ENCODE measurements at regions not wholly inside any gene's neighbourhood (a gene's known extent, or its start where the extent isn't known, plus 50 kb on each side); places are given as distances from the start of the nearest gene placed in this dataset.

DNA sequence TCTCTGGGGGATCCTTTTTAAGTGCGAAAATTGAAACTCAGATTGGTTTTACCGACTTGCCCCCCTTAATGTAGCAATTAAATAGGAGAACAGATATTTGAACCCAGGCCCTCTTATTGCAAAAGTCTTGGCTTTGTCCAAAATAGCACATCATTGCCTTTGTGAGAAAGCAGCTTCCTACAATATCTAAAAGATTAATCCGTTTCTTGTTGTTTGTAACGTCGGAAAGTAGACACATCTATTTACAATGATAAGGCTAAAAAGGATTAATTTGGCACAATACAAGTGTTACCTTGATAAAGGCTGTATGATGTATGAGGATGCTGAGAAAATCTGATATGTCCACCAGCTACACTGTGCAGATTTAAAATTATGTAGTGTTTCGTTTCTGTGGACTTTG lies 108.7 kb upstream of the SLC10A2 start:
- no peak overlapping the region for H3K27ac ChIP-seq
- no peak for TF ChIP-seq CTCF (IDR thresholded peaks at IDR 0.05; ENCODE audit: low read depth, low read length)
- no peak overlapping the region for H3K4me3 ChIP-seq (ENCODE audit: low read depth, low read length)
- no peaks in the 10 kb centered on the region for H3K9me3 ChIP-seq (ENCODE audit: severe bottlenecking)
- H3K36me3 ChIP-seq = no peaks in the 10 kb centered on the region
- no peak for DNase-seq
- H3K27me3 ChIP-seq (ENCODE audit: insufficient read depth, low read depth, severe bottlenecking) = no peaks in the 10 kb centered on the region

DNA sequence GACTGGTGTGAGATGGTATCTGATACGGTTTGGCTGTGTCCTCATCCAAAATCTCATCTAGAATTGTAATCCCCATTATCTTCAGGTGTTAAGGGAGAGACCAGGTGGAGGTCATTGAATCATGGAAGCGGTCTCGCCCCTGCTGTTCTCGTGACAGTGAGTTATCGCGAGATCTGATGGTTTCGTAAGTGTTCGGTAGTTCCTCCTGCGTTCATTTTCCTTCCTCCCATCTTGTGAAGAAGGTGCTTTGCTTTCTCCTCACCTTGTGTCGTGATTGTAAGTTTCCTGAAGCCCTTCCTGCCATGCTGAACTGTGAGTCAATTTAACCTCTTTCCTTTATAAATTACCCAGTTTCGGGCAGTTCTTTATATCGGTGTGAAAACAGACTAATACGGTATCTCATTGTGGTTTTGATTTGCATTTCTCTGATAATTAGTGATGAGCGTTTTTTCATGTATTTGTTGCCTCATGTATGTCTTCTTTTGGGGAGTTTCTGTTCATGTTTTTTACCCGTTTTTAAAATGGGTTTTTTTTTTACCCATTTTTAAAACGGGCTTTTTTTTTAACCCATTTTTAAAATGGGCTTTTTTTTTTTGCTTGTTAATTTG lies 102.8 kb upstream of the SLC10A2 start:
- no peaks in the 10 kb centered on the region for H3K36me3 ChIP-seq
- H3K27ac ChIP-seq = no peak overlapping the region
- no peak for TF ChIP-seq CTCF (IDR thresholded peaks at IDR 0.05; ENCODE audit: low read depth, low read length)
- no peak overlapping the region for H3K4me3 ChIP-seq (ENCODE audit: low read depth, low read length)
- H3K27me3 ChIP-seq (ENCODE audit: insufficient read depth, low read depth, severe bottlenecking) = no peaks in the 10 kb centered on the region
- DNase-seq = no peak
- H3K9me3 ChIP-seq (ENCODE audit: severe bottlenecking) = no peaks in the 10 kb centered on the region

- no peak overlapping the region for H3K4me3 ChIP-seq (ENCODE audit: low read depth, low read length)
- no peaks in the 10 kb centered on the region for H3K9me3 ChIP-seq (ENCODE audit: severe bottlenecking)
- H3K27me3 ChIP-seq (ENCODE audit: insufficient read depth, low read depth, severe bottlenecking) = no peaks in the 10 kb centered on the region
- H3K36me3 ChIP-seq = no peaks in the 10 kb centered on the region
- H3K27ac ChIP-seq = no peak overlapping the region
- TF ChIP-seq CTCF (IDR thresholded peaks at IDR 0.05; ENCODE audit: low read depth, low read length) = no peak
- DNase-seq = no peak
Measured at GRCh38 chr13:103164251-103164650, 98.0 kb upstream of the SLC10A2 start.

- H3K27me3 ChIP-seq (ENCODE audit: insufficient read depth, low read depth, severe bottlenecking) = no peaks in the 10 kb centered on the region
- no peak overlapping the region for H3K27ac ChIP-seq
- DNase-seq = no peak
- TF ChIP-seq CTCF (IDR thresholded peaks at IDR 0.05; ENCODE audit: low read depth, low read length) = no peak
- no peaks in the 10 kb centered on the region for H3K9me3 ChIP-seq (ENCODE audit: severe bottlenecking)
- no peaks in the 10 kb centered on the region for H3K36me3 ChIP-seq
- H3K4me3 ChIP-seq (ENCODE audit: low read depth, low read length) = no peak overlapping the region
Measured at GRCh38 chr13:103161476-103161875, 95.3 kb upstream of the SLC10A2 start.

- no peak for DNase-seq
- Histone ChIP-seq H3K27ac (no peak overlapping the region), H3K9me3 (ENCODE audit: severe bottlenecking) (no peaks in the 10 kb centered on the region), H3K4me3 (ENCODE audit: low read depth, low read length) (no peak overlapping the region), H3K27me3 (ENCODE audit: insufficient read depth, low read depth, severe bottlenecking) (no peaks in the 10 kb centered on the region), H3K36me3 (no peaks in the 10 kb centered on the region)
- no peak for TF ChIP-seq CTCF (IDR thresholded peaks at IDR 0.05; ENCODE audit: low read depth, low read length)
Measured at GRCh38 chr13:103157434-103158145, 91.4 kb upstream of the SLC10A2 start.

DNA sequence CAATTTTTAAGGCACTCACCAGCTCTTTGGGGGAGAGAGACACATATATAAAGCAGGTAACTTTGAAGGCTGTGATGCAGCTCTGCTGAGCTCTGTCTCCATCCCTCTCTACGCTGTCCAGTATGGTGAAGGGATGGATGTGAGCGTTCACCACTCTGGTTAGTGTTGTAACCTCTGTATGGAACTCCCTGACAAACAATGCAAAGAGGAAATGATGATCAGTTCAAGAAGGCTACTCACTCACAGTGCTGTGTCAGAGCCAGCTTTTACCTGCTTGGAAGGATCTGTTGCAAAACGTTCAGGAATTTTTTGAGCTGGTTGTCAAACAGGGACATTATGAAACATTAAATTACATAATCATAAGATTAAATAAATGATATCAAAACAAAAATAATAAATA lies 90.8 kb upstream of the SLC10A2 start:
- H3K27me3 ChIP-seq (ENCODE audit: insufficient read depth, low read depth, severe bottlenecking) = no peaks in the 10 kb centered on the region
- no peak overlapping the region for H3K4me3 ChIP-seq (ENCODE audit: low read depth, low read length)
- no peaks in the 10 kb centered on the region for H3K9me3 ChIP-seq (ENCODE audit: severe bottlenecking)
- H3K36me3 ChIP-seq = no peaks in the 10 kb centered on the region
- no peak for TF ChIP-seq CTCF (IDR thresholded peaks at IDR 0.05; ENCODE audit: low read depth, low read length)
- no peak overlapping the region for H3K27ac ChIP-seq
- no peak for DNase-seq
